NCI-H460 (cell line): ENCODE measurements at regions not wholly inside any gene's neighbourhood (a gene's known extent, or its start where the extent isn't known, plus 50 kb on each side); places are given as distances from the start of the nearest gene placed in this dataset.

Experiments used
- DNase-seq: peaks from one replicate; pipeline ENCODE4 v3.0.0-alpha.2; 2016; ENCODE audit warnings: low read depth; ENCODE audit errors: extremely low read depth

DNA sequence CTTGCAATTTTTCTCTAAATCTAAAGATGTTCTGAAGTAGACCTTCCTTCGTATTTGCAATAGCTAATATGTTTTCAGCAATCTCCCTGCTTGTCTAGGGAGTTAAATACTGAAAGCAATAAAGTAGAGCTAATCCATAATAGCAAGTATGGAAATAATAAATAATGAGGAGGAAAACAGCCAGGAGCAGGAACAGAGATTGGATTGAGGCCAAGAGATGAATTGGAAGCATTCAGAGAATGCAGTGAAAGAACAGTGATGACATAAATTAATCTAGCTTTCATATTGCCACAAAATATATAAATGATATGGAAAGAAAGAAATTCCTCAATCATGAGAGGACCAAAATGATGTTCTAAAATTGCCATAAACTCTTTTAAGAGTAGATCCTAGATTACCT lies 679.7 kb downstream of the METTL4 start:
- DNase-seq, result no peak

DNA sequence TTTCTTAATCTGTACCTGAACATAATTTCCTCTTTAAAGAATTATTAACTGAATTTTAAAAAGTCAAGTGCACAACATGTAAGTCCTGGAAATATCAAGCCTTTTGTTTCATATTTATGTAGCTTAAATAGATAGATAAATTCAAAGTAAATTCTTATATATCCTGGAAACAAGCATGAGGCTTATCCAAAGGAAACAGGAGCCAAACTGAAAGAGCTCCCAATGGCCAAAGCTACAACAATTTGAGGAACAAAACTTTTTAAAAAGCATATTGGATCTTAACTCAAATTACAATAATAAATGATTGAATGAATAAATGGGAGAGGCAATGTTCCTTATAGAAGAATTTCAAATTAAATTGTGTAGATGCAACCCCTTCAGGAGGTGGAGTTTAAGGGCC lies 679.1 kb downstream of the METTL4 start:
- DNase-seq, result no peak

DNA sequence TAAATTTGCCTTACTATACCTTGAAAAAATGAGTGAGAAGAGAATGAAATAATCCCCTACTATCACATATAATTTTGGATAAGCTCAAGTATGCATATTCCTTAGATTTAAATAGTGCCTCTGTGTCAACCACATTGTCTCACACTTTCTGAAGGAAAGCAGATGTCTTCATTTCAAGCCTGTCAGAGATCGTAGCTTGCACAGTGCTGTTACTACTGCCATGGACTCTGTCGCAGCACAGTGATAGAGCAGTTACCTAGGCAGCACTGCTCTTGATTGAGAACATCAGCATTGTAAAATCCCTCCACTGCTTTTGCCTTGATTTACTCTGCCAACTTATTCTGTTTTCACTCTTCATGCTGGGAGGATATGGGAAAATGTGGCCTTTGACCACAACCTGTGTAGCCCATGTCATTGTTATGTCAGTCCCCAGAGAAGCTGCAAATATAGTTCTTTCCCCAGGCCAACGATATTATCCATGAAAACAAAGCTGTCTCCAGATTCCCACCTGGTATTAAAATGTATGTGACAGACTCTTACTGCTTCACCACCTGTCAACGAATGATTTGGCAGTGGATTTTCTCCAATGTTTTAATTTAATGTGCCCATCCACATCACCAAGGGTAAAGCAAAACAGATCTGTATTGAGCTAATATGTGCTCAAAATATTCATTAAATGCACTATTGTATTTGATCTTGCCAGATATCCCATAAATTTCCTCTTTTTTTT lies 675.7 kb downstream of the METTL4 start:
- no peak for DNase-seq

DNA sequence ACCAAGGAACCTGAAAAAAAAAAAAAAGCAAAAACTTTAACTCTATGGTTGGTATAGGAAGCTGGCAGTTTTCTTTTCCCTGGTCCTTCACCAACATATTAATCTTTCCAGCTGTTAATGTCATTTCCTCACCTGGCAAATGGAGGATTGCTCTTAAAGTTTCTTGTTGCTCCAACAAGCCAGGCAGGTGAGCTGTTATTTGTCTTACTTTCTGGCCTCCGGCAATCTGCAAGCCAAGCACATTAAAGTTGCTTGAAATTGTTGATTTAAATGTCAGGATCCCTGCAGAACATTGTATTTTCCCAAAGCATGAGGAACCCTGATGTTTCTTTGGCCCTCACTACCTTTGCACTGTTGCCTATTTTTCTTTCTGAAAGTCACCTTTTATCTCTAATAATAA lies 664.9 kb downstream of the METTL4 start:
- DNase-seq, result no peak

DNA sequence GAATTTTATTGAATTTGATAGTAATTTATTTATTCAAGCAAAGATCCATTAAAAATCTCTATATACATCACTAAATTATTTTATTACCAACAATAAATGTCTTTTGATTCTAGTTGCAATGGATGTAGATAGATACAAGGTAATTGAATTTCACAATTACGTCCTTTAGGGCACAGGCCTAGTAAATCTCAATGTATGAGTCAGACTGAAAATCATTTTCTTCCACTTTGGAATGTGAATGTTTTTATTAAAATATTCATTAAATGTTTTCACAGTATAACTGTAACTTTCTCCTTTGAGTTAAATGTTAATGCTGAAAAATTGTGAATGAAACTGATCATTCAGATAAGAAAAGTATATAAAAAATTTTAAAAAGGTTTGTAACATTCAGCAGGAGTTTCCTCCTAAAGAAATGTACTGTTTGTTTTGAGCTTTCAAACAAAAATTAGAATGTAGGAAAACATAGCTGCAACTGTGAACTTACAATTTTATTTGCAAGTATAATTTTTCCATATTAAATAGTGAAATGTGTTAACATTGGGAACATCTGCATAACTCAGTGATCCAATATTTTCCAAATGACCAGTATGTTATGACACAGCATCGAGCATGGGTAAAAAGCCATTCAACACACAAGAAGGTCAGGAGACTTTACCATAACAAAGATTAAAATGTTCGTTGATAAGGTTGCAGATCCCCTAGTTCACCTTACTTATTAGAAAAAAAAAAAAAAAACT lies 663.7 kb downstream of the METTL4 start:
- DNase-seq, result no peak

DNA sequence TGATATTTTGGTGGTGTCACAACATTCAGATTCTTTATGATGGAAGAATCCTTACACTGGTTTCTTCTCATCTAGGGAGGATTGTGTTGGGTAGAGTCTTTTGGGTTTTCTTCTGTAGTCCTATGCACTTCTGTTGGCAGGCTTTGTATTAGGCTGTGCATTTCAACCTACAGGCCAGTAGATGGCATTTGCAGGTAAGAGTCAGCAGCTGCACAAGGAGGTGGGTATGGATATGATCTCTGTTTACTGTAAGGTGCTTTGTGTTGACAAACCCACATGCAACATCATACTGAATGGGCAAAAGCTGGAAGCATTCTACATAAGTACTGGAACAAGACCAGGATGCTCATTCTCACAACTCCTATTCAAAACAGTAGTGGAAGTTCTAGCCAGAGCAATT lies 656.8 kb downstream of the METTL4 start:
- DNase-seq, result no peak

DNA sequence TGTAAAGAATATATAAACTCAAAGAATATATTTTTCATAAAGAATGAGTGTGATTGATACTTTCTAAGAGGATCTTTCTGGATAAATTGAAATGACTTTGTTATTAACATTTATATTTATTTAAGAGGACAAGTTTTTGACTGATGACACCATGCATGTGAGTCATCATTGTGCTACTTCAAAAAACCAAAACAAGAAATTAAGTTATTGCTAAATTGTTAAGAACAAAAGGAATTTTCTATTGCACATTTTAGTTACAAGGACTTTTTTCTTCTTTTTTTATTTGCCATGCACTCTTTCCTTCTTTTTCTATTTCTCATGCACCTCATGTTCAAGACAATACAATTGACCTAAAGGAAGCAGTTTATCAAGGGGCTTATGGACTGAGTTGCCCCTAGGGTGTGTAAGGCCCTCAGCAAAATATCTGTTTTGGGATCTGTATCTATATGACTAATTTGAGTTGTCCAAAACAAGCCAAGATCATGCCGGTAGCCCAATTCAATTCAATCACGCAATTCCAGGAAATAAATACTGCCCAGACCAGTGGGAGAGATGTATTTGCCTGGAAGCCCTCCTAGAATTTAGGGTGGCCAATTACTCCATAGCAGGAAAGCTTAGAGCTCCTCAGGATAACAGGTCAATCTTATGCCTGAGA lies 654.3 kb downstream of the METTL4 start:
- no peak for DNase-seq

DNA sequence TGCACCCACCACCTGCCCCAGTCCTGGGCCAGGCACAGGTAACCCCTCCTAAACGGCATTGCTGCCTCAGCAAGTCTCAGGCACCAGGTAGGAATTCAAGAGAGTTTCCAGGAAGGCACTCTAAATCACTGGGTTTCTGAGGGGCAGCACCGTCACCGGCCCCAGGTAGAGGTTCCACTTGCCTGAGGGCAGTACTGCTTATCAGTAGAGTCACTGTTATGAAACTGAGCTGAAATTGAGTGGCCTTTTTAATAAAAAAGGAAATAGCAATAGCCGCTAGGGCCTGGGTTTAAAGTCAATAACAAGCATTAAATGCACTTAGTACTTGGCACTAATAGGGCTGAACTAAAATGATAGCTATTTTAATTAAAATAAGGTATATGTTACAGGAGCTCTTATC lies 653.7 kb downstream of the METTL4 start:
- no peak for DNase-seq

DNA sequence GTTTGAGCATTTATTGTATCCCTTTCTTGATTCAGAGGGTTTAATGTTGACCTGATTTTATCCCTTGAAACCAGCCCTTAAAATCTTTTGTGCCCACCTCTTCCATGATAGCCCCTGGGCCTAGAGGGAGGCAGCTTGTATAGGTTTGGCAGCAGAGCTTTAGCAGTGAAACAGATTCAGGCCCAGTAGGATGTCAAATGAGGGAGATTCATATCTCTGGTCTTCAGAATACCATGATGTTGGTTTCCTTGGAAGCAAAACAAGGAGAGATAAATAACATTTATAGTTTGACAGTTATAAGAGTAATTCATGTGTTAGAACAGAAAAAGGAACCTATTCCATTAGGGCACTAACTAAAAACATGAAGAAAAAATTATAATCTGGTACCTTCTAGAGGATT lies 649.2 kb downstream of the METTL4 start:
- DNase-seq, result no peak

DNA sequence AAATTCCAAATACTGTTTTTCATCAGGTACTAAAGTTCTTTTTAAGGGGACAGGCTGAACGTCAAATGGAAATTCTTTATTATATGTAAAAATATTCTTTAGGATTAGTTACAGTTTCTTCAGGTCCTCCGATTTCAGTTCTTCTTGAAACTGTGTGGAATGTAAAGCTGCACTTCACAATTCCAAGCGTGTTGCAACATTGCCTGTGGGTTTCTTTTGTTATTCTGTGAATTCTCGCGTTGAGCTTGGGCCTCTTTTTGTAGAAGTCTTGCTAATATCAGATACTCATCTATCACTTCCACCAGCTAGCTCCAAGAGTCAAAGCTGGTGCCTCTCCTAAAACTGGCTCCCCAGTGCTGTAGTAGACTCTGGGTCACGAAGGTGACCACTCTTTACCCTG lies 642.6 kb downstream of the METTL4 start:
- no peak for DNase-seq

DNA sequence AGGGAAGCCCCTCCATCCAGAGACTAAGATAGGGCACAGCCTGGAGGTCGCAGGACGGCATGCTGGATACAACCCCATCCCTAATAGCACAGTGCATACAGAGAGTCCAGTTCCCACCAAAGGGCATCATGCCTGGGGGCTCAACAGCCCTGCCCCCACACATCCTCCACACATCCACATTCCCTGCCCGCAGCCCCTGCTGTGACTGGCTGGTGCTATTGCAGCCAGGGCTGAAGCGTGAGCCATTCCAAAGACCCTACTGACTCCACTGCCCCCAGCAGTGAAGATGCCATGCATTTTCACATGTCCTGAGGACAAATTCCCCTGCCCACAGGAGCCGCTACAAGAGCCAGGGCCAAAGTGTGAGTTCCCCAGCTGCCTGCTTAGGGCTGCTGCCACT lies 641.6 kb downstream of the METTL4 start:
- DNase-seq, result no peak

DNA sequence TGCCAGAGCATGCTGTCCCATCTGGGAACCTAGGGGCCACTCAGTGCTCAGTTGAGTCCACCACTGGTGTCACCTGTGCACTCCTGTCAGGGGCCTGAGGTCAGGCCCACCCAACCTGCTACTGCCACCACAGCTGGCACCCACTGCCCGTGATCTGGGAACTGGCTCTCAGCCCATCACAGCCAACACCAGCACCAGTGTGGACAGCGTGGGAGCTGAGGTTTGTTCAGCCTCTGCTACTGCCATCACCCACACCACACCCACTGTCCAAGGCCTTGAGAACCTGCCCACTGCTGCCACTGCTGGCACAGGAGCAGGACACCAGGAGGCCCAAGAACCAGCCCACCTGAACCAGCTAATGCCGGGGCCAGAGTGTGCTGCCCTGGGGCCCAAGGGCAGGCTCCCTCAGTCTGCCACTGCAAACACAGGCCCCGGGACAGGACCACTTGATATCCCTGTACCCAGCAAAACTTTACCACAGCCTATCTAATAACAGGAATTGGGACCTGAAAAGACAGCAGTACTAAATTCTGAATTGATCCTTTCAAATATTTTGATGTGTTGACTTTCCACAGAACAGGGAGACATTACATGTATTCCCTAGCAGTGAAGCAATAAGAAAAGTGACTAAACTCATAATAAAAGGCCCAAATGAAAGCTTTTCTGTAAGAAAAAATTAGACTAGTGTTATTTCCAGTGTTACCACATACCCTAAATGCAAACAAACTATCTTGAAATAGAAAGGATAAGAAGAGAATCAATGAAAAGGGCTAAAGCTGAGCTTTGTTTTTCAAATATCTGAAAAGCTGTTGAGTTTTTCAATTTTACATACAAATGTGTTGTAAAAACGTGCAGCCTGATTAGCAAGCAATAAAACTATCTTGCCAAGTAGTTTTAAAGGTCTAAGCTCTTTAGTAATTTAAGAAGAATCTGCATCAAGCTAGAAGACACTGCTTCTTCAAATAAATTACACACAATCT lies 640.7 kb downstream of the METTL4 start:
- no peak for DNase-seq

DNA sequence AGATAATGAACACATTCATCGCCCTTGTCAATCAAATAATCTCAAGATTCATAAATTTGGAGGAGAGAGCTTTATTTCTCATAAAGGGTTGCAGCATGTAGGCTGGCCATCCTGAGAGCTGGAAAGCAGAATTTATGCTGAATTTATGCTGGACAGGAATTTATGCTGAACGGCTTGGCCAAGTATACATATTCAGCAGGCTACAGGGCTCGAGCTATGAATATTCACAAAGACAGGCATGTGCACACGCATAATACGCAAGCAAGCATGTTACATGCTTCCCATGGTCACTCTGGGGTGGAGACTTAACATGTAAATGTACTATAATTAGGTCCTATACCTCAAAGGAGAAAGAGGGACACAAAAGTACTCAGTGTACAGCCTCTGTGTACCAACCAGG lies 618.8 kb downstream of the METTL4 start:
- no peak for DNase-seq

DNA sequence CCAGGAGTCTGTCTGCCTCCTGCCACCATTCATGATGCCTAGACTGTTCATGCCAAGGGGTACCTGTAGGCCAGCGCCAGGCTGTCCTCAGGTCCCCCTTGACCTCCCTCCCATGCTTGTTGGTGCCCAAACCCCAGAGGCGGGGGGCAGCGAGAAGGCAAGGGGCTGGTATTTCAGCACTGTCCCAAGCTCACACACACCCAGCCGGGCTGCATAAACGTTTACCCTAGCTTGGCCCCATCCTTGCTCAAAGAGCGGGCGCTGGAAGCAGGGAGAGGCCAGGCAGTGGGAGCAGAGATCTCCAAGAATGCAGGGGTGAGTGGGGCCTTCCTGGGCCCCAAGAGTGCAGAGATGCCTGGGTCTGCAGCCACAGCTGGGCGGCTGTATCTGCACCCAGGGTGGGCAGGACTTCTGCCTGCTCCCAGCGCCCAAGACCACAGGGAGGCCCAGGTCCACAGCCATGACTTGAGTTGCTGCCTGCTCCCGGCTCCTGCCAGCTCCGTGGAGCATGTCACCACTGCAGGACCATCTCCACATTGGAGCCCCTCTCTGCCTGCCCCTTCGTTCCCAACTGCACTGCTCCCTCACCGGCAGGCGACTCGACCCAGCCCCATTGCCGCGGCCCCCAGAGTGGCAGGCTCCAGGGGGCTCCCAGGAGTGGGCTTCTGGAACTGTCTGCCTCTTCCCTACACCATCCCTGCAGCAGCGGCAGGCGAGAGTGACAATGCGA lies 616.6 kb downstream of the METTL4 start:
- no peak for DNase-seq

DNA sequence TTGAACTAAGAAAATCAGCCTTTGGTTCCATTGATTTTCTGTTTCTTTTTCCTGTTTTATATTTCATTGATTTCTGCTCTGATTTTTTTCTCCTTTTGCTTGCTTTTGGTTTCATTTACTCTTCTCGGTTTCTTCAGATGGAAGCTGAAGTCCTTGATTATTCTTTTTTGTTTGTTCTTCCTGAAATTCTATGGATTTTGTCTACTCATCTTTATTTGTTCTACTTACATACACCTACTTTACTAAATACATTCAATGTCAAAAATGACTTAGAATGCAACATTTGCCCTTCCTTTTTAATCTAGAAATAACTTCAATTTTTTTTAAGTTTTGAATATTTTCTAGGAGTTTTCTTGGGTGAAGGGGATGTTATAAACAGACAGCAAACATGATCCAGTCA lies 612.5 kb downstream of the METTL4 start:
- DNase-seq, result no peak

DNA sequence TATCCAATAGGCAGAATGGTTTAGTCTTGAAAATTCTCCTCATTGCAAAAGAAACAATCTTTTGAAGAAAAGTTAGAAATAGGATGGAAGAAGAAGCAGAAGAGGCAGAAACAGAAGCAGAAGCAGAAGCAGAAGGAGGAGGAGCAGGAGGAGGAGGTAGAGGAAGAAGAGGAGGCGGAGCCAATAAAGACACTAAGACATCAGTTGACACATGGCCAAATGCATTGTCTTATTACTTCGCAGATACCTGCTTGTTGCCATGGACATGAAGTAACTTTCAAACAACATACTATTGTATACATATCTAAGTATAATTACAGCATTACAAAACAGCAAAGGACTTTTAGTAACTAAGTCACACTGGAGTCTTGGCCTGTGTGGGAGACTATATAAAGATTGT lies 606.3 kb downstream of the METTL4 start:
- no peak for DNase-seq

DNA sequence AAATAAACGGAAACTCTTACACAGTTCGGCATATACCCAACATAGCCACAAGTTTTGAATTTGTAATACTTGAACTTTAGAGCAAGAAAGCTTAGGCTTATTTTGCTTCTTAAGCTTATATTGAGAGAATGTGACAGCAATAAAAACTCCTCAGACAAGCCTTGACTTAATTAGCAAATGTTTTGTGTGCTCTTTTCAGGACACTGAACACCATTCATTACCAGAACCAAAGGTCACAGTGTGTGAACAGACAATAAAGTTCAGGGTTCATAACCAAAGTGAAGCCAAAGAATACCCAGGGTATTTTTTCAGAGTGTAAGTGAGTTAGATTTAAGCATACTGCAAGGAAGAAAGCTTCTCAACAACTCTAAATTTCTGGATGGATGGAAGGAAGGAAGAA lies 605.8 kb downstream of the METTL4 start:
- no peak for DNase-seq

DNA sequence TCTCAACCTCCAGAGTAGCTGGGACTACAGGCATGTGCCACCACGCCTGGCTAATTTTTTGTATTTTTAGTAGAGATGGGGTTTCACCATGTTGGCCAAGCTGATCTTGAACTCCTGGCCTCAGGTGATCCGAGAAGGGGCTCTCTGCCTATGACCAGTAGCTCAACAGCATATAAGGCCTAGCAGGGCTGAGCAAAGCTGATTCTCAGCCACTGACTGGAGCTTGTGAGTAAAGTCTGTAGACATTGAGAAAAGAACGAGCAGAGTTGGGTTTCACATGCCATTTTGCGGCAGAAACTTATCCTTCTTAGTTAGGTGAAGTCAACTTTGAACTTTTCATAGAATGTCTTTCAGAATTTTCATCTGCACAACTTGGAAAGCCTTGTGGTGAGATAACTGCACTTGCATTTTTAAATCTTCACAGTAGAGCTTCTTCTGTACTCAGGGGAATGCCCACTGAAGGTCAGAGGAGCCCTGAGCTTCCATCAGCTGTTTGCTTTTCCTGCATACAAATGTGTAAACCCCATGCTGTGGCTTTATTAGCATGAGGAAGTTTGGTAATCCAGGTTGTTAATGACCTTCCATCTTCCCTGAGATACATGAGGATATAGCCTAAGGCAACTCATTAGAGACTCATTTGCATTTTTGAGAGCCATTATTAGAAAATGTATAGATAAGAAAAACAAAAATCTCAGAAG lies 602.4 kb downstream of the METTL4 start:
- no peak for DNase-seq

DNA sequence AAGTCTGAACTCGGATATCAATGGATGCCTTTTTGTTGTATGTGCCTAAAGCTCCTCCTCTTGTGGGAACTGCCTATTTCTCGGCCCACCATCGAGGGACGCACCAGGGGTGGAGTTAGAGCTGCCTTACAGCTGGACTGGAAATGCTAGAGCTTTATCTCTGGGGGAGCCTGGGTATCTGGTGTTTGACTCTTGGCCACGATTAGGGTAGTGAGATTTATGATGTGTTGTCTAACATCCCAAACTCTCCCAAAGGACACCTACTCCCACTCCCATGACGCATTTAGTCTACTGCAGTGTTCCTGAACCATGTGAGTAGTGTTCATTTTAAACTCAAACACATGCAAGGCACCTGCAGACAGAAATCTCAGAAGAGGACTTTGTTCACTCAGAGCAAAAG lies 594.8 kb downstream of the METTL4 start:
- no peak for DNase-seq

DNA sequence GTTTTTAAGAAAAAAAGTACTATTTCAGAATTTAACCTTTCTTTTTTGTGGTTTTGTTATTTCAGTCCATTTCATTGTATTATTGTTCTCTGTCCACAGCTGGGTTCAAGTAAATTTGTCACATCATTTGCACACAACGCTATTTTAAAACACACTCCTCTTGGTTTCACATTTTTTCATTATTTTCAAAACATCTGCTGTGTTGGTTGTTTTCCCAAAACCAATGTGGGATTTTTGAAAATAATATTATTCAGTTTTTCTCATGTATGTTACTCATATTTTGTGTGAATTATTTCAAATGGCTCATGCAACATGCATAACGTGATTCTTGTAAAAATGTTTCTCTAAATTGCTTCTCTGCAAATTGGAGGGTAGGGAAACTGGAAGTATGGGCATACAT lies 589.2 kb downstream of the METTL4 start:
- no peak for DNase-seq
